GM19372 (cell line): ENCODE measurements at regions not wholly inside any gene's neighbourhood (a gene's known extent, or its start where the extent isn't known, plus 50 kb on each side); places are given as distances from the start of the nearest gene placed in this dataset.

Experiments
- ATAC-seq: cut with Tn5 transposase; IDR thresholded peaks from one replicate; pipeline ENCODE4 v1.9.1; 2021; ENCODE audit warnings: mild to moderate bottlenecking, low read depth, moderate library complexity; ENCODE audit not compliant: unreplicated experiment

DNA sequence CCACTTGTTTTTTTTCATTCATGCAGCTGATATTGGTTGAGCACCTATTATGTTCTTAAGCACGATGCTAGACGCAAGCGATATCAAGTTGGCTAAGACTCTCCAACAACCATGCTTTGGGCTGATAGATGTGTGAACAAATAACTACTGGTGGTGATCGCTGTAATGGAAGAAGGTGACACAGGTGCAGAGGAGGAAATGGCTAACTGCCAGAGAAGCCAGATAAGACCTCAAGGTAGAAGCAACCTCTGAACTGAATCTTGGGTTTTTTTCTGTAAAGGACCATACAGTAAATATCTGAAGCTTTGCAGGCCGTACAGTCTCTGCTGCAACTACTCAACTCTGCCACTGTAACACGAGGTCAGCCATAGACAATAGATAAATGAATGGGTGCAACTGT lies 97.9 kb downstream of the C17orf67 start:
- ATAC-seq: no peak

DNA sequence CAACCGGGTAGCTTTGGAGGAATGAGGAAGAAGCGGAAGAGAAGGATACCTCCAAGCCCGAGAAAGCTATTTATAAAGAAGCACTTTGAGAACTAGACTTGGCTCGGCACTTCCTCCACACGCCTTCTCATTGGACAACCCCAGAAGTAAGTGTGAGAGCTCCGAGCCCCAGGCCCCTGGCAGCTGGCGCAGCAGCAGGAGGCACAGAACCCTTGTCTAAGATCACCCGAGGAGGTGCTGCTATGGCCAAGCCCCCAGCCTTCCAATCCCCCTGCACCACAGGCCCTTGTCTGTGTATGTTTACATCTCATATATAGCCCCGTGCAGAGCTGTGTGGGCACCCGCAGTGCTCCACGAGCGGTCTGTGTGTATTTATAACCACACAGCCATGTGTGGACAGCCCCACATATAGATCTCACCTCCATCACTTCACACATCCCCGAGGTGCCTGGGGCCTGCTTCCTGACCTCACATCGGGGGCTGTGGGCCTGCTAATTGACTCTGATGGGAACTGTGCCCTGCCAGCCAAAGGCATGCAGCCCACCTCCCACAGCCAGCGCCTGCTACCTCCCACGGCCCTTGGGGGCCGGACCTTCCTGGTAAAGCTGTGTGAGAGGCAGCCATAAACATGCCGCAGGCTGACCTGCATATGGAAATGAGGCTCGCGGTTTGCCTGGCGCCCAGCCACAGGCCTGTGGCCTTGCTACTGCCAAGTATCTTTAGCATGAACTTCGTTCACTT lies 96.1 kb downstream of the C17orf67 start:
- no peak for ATAC-seq

DNA sequence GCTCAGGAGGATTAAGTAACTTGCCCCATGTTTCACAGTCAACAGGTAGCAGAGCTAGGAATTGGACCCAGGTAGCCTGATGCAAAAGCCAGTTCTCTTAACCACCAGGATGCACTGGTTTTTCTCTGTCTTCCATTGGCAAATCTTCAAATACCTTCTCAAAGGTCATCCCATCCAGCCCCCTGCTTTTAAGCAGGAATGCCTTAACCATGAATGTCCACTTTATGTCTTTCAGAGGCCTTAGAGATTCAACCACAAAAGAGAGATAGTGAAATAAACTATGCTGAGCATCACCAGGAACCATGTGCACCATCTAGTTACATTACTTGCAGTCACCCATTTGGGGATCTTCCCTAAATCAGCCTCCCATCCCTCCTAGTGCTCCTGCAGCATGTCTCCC lies 94.3 kb downstream of the C17orf67 start:
- ATAC-seq: no peak

DNA sequence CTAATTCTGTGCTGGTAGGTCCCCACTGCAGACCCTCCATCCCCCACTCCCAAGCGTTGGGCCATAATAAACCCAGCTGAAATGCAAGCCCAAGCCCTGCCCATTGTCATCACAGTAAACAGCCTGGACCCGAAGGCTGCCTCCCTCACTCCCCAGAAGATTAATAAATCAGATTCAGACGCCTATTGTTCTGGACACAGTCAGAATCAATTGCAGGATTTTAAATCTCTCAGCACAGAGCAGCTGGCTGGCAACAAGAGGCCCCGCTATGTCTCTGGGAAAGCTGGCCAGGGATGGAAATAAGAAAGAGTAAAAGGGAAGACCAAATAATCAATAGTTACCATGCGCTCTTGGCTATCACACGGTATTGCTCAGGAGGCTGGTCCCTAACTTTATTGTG lies 93.9 kb downstream of the C17orf67 start:
- no peak for ATAC-seq

DNA sequence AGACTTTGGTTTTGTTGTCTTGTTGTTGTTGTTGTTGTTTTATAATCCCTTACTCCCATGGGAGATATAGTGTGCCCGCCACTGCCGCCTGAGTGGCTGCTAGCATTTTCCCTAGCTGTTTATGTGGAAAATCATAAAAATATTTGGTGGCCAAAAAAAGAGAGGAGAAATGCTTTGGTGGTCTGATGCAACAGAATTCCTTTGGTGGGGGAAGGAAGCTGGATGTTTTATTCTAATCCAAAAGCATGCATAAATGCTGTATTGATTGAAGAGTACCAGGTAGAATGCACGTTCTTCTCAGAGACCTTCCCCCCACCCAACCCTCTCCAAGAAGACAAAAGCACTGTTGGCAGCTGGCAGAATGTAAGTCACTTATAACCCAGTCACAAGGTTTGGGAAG lies 93.2 kb downstream of the C17orf67 start:
- ATAC-seq: no peak
